ENCODE measurements at regions not wholly inside any gene's neighbourhood (a gene's known extent, or its start where the extent isn't known, plus 50 kb on each side); places are given as distances from the start of the nearest gene placed in this dataset.

- Histone ChIP-seq H3K9me3 (ENCODE audit: control insufficient read depth, insufficient read depth, low read length) (peaks cover 5% of the 10 kb centered on the region; the same call in 1 of the 2 replicates), H3K27me3 (ENCODE audit: control insufficient read depth, insufficient read depth, low read length) (no peaks in the 10 kb centered on the region), H3K4me3 (ENCODE audit: low read depth, low read length) (no peak overlapping the region), H3K27ac (ENCODE audit: low read depth, low read length) (no peak overlapping the region)
- POLR2A ChIA-PET: no interaction called here
- CTCF ChIA-PET: no interaction called here
- no peak for DNase-seq (ENCODE audit: low read depth, low spot score)
- TF ChIP-seq, protein P1, sequence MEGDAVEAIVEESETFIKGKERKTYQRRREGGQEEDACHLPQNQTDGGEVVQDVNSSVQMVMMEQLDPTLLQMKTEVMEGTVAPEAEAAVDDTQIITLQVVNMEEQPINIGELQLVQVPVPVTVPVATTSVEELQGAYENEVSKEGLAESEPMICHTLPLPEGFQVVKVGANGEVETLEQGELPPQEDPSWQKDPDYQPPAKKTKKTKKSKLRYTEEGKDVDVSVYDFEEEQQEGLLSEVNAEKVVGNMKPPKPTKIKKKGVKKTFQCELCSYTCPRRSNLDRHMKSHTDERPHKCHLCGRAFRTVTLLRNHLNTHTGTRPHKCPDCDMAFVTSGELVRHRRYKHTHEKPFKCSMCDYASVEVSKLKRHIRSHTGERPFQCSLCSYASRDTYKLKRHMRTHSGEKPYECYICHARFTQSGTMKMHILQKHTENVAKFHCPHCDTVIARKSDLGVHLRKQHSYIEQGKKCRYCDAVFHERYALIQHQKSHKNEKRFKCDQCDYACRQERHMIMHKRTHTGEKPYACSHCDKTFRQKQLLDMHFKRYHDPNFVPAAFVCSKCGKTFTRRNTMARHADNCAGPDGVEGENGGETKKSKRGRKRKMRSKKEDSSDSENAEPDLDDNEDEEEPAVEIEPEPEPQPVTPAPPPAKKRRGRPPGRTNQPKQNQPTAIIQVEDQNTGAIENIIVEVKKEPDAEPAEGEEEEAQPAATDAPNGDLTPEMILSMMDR (IDR thresholded peaks at IDR 0.05; ENCODE audit: low read depth, low read length): no peak
Measured at GRCh38 chr17:69999253-69999652, 75.8 kb upstream of the KCNJ16 start.

- Histone ChIP-seq H3K27ac (ENCODE audit: low read depth, low read length) (no peak overlapping the region), H3K4me3 (ENCODE audit: low read depth, low read length) (no peak overlapping the region), H3K27me3 (ENCODE audit: control insufficient read depth, insufficient read depth, low read length) (no peaks in the 10 kb centered on the region), H3K9me3 (ENCODE audit: control insufficient read depth, insufficient read depth, low read length) (no peaks in the 10 kb centered on the region)
- ChIA-PET POLR2A (no interaction called here), CTCF (interaction anchor here (0.8 to 1.0 kb wide), 3 partner anchors 21 to 437 kb away, joined by 3 to 4 read pairs (median 3); no protein-coding TSS in a partner anchor)
- TF ChIP-seq, protein P1 (IDR thresholded peaks at IDR 0.05; ENCODE audit: low read depth, low read length): no peak
- no peak for DNase-seq (ENCODE audit: low read depth, low spot score)
Measured at GRCh38 chr17:70006159-70006558, 68.9 kb upstream of the KCNJ16 start.

GRCh38 chr17:70011750-70012149 lies 63.3 kb upstream of the KCNJ16 start:
- POLR2A ChIA-PET: no interaction called here
- no peaks in the 10 kb centered on the region for H3K27me3 ChIP-seq (ENCODE audit: control insufficient read depth, insufficient read depth, low read length)
- H3K9me3 ChIP-seq (ENCODE audit: control insufficient read depth, insufficient read depth, low read length): no peaks in the 10 kb centered on the region
- CTCF ChIA-PET: no interaction called here
- TF ChIP-seq, protein P1 (IDR thresholded peaks at IDR 0.05; ENCODE audit: low read depth, low read length): no peak
- no peak overlapping the region for H3K4me3 ChIP-seq (ENCODE audit: low read depth, low read length)
- H3K27ac ChIP-seq (ENCODE audit: low read depth, low read length): no peak overlapping the region
- no peak for DNase-seq (ENCODE audit: low read depth, low spot score)

GRCh38 chr17:70013911-70014310 lies 61.1 kb upstream of the KCNJ16 start:
- H3K9me3 ChIP-seq (ENCODE audit: control insufficient read depth, insufficient read depth, low read length): no peaks in the 10 kb centered on the region
- DNase-seq (ENCODE audit: low read depth, low spot score): no peak
- TF ChIP-seq, protein P1 (IDR thresholded peaks at IDR 0.05; ENCODE audit: low read depth, low read length): no peak
- no peak overlapping the region for H3K27ac ChIP-seq (ENCODE audit: low read depth, low read length)
- no peak overlapping the region for H3K4me3 ChIP-seq (ENCODE audit: low read depth, low read length)
- POLR2A ChIA-PET: no interaction called here
- CTCF ChIA-PET: no interaction called here
- H3K27me3 ChIP-seq (ENCODE audit: control insufficient read depth, insufficient read depth, low read length): no peaks in the 10 kb centered on the region

DNA sequence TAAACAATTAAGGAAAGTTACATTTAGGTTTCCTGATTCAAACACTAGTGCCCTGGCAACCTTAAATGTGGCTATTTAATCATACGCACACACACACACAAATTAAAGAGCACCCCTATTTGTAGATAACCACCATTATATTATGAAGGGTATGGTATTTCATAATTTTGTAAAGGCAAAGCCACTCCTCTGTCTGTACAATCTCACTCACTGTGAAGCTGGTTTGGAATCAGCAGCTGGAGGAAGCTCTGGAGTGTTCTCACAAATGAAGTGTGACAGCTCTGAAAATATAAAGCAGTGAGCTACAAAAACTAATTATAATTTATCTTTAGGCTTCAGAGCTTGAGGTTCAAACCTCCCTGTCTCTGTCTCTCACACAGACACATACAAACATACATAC lies 57.9 kb upstream of the KCNJ16 start:
- Histone ChIP-seq H3K9me3 (ENCODE audit: control insufficient read depth, insufficient read depth, low read length) (no peaks in the 10 kb centered on the region), H3K27me3 (ENCODE audit: control insufficient read depth, insufficient read depth, low read length) (no peaks in the 10 kb centered on the region), H3K4me3 (ENCODE audit: low read depth, low read length) (no peak overlapping the region), H3K27ac (ENCODE audit: low read depth, low read length) (no peak overlapping the region)
- DNase-seq (ENCODE audit: low read depth, low spot score): no peak
- POLR2A ChIA-PET: no interaction called here
- CTCF ChIA-PET: no interaction called here
- TF ChIP-seq, protein P1 (IDR thresholded peaks at IDR 0.05; ENCODE audit: low read depth, low read length): no peak

Measured in AG04450 (cell line).